Limb (tissue), 2 donors: ENCODE measurements at regions not wholly inside any gene's neighbourhood (a gene's known extent, or its start where the extent isn't known, plus 50 kb on each side); places are given as distances from the start of the nearest gene placed in this dataset.
"Not testable (repeated sequence)": the region's sequence is repeated elsewhere in the genome, so short reads cannot be mapped to it uniquely, and the experiment has no call there.

Experiments used
- DNase-seq, 2 donors: peaks; one replicate each; pipeline ENCODE4 v3.0.0-alpha.2; 2016; ENCODE audit errors: extremely low spot score in 2 of 2

DNA sequence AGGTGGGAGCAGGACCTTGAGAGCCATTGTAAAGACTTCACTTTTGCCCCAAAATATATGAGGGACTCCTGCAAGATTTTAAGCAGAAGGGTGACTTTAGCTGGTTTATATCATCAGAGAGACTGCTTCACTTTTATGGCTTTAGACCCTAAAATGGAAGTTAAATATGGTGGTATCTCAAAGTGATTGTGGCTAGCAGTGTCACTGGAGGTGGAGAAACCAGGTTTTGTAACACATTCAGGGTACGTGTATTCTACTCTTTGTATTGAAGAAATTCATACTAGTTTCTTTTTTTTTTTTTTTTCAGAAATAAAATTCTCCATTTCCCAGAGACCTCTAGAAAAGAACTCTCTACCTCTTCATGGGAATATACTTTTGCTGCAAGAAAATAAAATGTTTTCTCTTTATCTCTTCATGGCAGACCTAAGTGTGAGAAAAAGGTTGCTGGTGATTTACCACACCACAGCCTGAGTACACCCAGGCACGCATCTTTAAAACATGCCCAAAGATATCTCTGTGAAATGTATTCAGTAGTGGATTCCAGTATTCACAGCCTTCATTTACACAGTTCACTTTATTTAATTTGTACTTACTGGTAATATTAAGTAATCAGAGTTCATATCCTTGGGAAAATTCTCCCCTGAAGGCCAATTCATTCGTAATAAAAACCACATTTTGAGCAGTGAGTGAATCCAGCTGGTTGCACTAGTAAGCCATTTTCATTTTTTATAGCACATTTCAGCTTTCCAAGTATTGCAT is 74.3 kb upstream of the GUCY1A1 start:
- peak in 1 of 2 donors; percentile 82 for DNase-seq

DNA sequence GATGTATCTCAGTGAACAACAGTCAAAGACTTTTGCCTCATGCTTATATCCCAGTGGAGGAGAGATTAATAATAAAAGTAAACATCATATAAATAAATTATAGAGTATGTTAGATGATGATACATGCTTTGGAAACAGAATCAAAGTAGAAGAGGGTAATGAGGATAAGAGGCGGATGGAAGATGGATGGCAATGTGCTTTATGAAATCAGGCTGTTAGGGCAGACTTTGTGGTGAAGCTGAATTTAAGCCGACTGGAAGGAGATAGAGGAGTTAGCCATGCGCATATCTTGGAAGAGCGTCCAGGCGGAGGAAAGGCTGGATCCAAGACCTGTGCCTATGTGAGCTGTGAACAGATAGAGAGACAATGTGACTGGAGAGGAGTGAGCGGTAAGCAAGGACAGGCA is 74.9 kb upstream of the GUCY1A1 start:
- no peak for DNase-seq

DNA sequence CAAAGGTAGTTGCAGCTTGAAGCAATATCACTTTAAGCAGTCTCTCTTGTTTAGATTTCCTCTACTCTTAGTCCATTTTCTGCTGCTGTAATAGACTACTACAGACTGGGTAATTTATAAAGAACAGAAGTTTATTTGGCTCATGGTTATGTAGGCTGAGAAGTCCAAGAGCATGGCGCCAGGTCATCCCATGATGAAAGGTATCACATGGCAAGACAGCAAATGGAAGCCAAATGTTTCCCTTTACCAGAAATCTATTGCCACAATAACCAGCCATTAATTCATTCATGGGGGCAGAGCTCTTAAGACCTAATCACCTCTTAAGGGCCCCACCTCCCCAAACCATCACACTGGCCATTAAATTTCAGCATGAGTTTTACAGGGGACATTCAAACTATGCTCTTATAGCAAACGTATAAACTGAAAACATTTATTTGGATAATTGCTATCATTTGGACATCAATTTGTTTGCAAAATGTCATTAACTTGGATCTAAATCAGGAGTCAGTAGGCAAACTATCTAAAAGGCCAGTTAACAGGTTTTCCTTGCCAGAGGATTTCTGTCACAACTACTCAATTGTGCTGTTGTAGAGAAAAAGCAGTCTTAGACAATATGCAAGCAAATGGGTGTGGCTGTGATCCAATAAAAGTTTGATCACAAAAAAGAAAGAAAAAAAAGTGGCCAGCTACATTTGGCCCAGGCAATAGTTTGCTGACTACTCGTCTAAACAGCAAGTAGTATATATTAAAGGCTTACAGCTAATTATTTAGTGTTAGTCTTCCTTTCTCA is 75.7 kb upstream of the GUCY1A1 start:
- no peak for DNase-seq

DNA sequence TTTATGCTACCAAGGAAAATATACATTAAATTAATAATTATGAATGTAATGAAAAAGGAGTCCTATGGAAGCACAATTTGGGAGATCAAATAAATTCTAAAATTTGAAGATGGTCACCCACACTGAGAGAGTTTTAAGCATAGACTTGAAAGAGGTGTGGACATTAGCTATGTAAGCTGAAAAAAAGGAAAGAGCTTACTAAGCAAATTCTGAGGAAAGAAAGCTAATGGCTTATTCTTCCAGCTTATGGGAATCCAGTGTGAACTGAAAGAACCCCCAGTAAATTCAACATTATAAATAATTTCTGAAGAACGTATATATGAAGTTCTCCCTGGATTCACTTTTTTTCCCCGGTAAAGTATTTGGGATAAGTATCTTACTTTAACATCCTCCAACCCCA is 78.2 kb upstream of the GUCY1A1 start:
- DNase-seq = no peak

DNA sequence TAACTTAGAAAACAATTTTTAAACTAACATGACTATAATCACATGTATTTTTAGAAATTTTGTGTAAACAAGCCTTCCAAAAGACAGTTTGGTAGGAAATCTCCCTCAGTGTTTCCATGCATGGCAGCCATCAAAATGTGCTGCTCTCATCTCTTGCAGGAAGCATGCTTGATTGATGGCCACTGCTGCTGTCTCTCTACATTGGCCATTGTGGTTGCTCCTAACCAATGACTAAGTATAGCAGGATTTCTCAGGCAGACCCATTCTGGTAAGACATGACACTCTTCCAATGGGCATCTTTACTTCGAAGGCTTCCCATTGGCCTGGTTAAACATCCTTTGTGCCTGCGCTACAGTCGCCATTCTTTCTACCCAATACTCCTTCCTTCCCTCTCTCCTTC is 78.9 kb upstream of the GUCY1A1 start:
- DNase-seq = no peak

DNA sequence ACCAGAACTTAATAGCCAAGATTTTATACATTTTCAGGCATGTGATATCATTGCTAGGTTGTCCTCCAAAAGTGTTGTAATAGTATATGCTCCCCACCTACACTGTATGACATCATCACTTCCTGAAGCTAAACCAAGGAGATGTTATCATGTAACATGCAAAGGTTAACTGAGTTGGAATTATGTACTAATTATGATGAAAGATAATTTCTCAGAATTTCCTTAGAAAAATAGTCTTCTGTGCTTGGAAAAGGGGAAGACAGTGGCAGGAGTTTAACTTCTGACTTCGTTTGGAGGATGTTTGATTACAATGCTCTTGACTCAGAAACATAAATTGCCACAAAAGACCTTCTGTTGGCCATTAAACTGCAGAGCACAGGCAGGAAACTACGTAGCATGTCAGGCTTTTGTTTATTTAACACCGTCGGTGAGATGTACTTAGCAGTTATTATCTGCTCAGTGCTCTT is 83.6 kb upstream of the GUCY1A1 start:
- DNase-seq = no peak

DNA sequence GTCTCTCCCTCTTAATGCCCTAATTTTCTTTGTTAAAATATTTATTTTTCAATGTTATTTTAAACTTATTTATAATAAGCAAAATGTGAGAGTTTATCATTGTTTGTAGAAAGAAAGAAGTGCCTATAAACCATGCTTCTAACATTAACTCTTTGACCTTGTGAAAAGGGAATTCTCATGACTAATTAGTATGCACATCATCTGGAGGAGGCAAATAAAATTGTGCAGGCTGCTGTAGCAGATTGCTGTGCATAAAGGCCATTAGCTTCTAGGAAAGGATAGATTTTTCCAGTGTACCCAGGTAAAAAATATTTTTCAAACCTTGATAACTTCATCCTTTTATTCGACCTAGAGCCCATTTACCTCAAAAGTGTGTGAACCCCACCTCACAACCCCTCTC is 84.6 kb upstream of the GUCY1A1 start:
- no peak for DNase-seq

DNA sequence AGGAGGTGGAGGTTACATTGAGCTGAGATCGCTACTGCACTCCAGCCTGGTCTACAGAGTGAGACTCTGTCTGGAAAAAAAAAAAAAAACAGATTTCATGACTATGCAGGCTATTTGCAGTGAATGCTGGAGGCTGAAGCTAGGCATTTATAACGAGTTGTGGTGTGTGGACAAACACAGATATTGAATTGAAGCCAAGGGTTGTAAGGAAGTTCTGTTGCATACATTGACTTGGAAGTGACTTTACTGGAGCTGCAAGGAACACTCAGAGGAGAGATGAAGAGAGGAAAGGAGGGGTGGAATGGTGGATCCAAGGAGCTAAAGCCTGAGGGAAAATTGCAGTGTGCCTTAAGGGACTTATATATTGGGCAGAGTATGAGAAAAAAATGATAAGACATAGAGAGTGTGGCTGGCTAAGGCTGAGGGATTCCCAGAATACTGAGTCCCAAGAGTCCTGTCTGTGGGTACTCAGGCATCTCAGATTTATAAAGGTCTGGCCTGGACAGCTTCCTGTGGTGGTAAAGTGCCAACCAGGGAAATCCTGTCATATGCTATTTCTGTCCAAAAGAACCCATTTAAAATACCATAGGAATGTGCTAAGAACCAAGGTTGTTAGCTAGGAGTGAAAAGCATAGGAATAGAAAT is 87.8 kb upstream of the GUCY1A1 start:
- DNase-seq = peak in 1 of 2 donors; percentile 48

DNA sequence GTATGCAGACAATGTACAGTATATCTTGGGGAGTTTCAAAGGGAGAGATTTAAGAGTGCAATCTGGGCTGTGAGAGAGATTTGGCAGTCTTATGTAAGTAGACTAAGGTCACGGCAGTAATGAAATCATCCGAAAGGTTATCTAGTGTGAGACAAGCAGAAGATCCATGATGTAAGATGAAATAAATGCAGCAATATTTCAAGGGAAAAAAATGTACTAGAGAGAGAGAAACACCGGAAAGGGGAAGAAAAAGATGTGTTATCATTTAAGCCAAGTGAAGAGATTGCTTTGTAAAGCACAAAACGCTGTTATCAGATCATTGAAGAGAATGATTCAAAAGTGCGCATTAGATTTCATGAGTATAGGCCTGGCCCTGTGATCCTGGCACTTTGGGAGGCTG is 88.4 kb upstream of the GUCY1A1 start:
- no peak for DNase-seq

DNA sequence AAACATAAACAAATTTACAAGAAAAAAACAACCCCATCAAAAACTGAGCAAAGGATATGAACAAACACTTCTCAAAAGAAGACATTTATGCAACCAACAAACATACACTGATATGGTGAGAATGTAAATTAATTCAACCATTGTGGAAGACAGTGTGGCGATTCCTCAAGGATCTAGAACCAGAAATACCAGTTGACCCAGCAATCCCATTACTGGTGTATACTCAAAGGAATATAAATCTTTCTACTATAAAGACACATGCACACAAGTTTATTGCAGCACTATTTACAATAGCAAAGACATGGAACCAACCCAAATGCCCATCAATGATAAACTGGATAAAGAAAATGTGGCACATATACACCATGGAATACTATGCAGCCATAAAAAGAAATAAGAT is 92.3 kb upstream of the GUCY1A1 start:
- not testable (repeated sequence) for DNase-seq

DNA sequence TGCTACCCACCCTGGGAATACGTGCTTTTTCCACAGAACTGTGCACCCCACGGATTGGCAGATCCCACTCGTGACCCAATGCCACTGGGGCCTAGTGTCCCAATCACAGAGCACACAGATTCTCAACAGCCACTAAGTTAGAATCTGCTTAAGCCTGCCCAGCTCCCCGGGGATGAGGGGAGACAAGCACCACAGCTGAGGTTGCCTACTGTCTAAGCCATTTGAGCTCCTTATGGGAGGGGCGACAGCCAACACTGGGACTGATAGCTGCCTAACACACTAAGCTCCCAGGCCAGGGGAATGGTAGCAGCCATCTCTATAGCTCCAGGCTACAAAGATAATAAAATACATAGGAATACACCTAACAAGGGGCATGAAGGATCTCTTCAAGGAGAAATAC is 93.5 kb upstream of the GUCY1A1 start:
- no peak for DNase-seq

DNA sequence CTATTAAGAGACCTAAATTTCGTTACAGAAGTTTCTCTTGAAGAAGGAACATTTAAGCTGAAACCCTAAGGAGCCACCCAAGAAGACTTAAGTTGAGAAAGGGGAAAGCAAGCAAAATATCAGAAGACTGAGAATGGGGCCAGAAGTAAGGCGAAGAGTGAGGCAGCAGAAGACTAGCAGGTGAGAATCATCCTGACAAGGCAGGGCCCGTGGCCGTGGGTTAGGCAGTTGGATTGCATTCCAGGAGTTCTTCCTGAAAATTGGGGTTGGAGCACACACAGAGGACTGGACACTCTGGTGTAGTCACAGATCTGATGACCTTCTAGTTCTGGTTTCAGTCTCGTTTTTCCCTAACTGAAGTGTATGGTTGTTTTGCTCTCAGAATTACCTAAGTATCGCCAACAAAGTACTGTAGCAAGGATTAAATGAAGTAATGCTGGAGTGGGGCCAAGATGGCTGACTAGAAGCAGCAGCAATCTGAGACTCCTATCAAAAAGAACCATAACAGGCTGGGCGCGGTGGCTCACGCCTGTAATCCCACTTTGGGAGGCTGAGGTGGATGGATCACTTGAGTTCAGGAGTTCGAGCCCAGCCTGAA is 94.4 kb upstream of the GUCY1A1 start:
- no peak for DNase-seq

DNA sequence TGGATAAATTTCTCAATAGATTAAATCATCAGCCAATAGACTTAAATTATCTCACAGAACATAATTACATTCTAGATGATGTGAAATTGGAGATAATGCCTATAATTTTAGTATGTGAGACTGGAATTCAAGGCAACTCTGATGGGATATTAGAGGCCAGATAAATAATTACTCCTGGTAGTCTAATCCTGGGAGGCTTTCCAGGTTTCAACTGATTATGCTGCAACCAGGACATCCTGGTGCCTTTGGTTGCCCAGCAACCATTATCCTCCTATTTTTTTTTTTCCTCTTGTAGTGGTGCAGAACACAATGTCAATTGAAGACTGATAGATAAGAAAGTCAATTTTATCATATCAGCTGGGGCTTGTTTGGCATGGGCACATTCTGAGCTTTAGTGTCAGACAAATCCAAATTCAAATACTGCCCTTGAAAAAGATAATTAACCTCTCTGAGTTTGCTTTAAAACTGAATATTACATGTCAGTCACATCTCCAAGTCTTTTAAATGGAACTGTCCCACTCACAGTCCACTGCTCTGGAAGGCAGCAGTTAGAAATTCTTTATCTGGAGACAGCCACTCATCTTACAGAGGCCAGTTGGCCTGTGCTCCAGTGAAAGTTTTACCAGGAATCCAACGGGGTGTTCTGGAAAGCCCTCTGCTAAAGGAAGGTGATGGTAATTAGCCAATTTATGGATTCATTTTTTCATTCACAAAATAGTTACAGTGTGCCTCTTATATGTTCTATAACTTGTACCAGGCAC is 95.3 kb upstream of the GUCY1A1 start:
- DNase-seq = no peak

DNA sequence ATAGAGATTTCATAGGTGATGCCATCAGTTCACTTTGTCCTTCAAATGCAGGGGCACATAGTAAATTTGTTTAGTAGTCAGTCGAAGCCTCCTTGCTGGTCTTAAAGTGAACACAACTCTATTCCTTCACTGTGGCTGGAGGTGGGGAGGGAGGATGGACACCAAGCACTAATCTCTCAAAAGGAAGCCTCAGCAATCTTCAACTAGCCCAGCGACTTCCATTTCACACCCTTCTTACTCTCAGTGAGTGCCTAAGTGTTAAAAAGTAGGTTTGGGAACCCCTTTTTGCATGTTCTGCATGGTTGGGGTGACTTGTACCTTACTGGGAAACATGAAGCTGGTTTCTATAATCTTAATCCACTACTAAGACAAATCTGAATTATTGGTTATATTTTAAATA is 96.0 kb upstream of the GUCY1A1 start:
- no peak for DNase-seq

DNA sequence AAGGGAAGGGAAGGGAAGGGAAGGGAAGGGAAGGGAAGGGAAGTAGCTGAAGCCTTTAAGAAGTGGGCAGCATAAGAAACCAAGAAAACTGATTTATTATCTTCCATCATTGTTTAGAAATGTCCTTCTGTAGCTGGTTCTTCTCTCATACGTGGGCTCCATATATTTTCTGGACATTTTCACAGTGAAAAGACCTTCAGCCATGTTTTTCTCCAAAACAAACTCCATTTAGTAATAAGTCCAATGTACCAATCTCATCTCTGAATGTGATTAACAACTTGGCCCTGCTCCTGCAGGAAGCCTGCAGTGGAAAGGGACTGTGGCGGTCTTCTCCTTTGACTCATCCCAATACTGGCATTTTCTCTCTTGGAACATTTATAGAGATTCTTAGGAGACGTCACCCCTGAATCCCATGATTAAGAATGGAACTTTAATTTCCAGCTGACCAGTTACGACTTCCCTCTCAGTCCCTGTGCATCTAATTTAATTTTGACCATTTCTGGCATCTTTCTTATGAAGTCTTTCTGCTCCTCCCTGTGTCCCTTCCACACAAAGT is 96.6 kb upstream of the GUCY1A1 start:
- DNase-seq = no peak

DNA sequence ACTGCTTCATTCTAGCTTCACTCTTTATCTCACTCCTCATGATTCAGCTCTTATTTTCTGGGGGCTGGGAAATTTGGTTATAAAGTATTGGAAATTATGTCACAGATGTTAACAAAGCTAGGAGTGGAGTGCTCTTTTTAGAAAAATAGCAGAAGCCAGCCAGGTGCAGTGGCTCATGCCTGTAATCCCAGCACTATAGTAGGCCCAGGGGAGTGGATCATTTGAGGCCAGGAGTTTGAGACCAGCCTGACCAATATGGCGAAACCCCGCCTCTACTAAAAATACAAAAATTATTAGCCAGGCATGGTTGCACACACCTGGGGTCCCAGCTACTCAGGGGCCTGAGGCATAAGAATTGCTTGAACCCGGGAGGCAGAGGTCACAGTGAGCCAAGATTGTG is 97.2 kb upstream of the GUCY1A1 start:
- DNase-seq = no peak

DNA sequence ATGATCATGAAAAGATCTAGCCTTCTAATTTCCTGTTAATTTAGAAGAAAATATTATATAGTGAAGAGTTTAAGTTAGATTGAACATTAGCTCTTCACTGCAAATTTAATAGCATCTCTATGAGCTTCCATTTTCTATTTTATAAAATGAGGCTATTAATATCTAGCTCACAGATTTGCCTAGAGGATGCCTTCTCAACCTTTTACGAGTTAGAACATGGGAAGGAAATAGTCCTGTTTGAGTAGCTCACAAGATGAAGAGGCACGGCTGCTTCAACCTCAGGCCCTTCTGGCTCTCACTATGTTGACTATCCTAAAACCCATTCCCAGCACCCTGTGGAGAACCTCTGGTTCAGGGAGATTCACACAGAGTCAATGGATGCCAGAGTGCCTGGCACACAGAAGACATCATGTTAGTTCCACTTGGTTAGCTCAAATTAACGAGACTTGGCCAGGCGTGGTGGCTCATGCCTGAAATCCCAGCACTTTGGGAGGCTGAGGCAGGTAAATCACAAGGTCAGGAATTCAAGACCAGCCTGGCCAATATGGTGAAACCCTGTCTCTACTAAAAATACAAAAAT is 97.9 kb upstream of the GUCY1A1 start:
- no peak for DNase-seq

DNA sequence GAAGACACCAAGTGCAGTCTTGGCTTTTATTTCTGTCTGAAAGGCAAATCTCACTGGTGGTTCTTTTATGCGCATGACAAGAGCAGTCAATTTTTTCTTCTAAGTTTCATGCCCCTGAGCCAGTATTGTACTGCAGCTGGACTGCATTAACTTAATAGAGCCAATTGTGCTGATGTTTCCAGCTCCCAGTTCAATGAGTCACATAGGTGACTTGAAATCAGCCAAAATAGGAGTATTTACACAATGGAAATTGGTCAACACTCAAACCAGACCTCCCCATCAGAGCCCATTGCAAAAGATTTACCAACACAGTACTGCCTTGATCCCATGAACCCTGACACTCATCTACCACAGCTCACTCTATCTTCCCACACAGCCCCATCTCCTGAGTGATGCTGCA is 100.3 kb upstream of the GUCY1A1 start:
- no peak for DNase-seq

DNA sequence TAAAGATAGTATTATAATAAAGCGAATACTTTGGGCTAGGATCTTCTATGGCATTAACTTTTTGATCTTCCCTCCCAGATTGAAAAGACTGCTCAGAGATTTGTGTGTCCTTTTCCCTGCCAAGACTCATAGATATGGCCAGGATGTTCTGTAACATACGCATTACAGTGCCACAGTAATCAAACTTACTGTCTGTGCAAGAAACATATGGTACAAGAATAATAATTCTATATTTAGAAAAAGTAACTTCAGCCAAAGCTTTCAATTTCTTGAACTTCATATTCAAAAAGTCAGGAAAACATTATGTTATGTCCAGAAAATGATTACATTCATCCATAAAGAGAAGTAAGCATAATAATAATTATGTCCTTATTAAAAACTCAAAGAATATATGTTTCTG is 100.9 kb upstream of the GUCY1A1 start:
- DNase-seq = peak in 1 of 2 donors; percentile 32

DNA sequence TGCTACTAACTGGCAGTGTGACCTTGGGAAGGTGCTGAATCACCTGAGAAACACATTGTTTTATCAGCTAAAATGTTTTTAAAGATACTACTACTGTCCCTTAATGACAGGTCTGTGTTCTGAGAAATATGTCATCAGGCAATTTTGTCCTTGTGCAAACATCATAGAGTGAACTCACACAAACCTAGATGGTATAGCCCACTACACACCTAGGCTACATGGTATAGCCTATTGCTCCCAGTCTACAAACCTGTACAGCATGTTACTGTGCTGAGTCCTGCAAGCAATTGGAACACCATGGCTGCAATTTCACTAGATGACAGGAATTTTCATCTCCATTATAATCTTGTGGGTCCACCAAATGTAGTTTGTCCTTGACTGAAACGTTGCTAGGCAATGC is 101.3 kb upstream of the GUCY1A1 start:
- no peak for DNase-seq

DNA sequence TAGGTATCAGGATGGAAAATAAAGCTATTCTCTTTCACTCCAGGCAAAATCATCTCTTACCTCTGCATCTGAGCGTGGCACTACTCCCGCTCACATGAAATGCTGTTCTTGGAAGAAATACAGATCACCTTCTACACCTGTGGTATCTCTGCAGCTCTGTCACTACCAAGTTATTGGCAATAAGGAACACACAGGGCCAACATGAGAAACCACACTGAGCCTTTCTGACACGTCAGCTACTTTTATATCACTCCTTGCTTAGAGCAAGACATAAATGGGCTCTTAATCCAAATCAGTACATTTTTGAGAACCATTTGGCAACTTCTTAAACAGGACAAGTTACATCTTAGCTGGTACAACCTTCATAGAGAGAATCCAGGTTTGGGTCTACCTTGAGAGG is 101.8 kb upstream of the GUCY1A1 start:
- no peak for DNase-seq
